ENCODE measurements at regions not wholly inside any gene's neighbourhood (a gene's known extent, or its start where the extent isn't known, plus 50 kb on each side); places are given as distances from the start of the nearest gene placed in this dataset.

DNA sequence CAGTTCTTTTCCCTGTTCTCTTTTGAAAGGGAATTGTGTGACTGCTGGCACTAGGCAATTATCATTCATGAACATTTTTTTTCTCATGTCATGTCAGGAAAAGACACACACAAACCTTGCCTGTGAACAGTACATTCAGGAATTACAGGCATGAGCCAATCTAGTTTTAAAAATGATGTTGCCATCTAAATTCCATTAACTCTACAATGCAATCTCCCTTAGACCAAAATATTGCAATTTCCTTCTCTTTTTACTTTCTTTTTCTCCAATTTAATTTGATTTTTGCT is 127.5 kb upstream of the STMND1 start:
- peaks cover 0 to 1% (median 0%) of the 10 kb centered on the region in 7 donors for H3K9me3 Mint-ChIP-seq
- peaks cover 0 to 11% (median 4%) of the 10 kb centered on the region in 4 donors for H3K4me1 Mint-ChIP-seq
- H3K36me3 Mint-ChIP-seq = no peaks in the 10 kb centered on the region
- no peak overlapping the region for H3K4me3 Mint-ChIP-seq
- ATAC-seq (ENCODE audit: low read depth in 2 of 2) (no peak), DNase-seq (no peak)
- H3K27me3 Mint-ChIP-seq = peaks cover 16% of the 10 kb centered on the region
- Histone ChIP-seq H3K27ac (ENCODE audit: insufficient read depth, low read length, poor library complexity, severe bottlenecking) (no peak overlapping the region), H3K36me3 (ENCODE audit: control insufficient read depth, insufficient read depth, low read length) (no peaks in the 10 kb centered on the region), H3K9me3 (ENCODE audit: control insufficient read depth in 2 of 2, low read length in 2 of 2) (no peaks in the 10 kb centered on the region), H3K4me1 (ENCODE audit: control insufficient read depth, insufficient read depth, low read length, poor library complexity, severe bottlenecking) (no peaks in the 10 kb centered on the region), H3K4me3 (ENCODE audit: low read depth, low read length) (no peak overlapping the region), H3K27me3 (ENCODE audit: control insufficient read depth, insufficient read depth, low read length) (peaks cover 3% of the 10 kb centered on the region)
- no peak overlapping the region for H3K27ac Mint-ChIP-seq

DNA sequence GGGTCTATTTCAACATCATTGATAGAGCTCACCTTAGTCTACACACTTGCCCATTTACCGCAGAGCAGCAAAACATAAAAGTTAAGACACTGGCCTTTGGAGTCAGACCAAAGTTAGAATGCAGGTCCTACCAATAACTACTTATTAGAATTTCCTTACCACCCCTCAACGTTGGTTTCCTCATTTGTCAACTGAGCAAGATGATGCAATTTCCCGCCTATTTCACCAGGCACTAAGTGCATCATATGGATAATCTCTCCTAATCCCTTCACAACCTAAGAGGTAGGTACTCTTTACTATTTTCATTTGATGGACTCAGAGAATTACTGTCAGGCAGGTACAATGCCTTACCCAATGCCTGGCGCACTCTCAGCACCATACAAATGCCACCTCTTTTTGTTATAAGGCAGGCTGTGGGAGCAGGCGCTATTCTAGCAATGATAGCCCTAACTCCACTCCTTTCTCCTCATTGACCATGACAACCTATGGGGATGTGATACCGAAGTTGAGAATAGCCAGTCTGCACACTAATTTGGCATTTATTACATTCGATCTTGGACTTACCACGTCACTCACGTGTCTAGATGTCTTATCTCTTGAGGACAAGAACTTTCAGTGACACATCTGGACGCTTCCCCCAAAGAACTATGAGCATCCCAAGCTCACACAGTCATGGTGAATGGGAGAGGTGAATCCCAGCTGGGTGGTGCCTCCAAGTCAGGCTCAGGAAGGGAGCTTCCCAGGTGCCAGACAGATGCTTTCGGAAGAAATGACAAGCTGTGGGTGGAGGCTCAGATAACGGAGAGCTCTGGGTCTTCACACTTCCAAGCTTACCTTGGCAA is 128.1 kb upstream of the STMND1 start:
- no peak overlapping the region for H3K4me3 ChIP-seq (ENCODE audit: low read depth, low read length)
- peak overlapping the region in 1 of 4 donors; percentile 39 for H3K4me3 Mint-ChIP-seq
- no peaks in the 10 kb centered on the region for H3K4me1 ChIP-seq (ENCODE audit: control insufficient read depth, insufficient read depth, low read length, poor library complexity, severe bottlenecking)
- ATAC-seq (ENCODE audit: low read depth in 2 of 2) = no peak
- H3K27ac Mint-ChIP-seq = no peak overlapping the region
- H3K27ac ChIP-seq (ENCODE audit: insufficient read depth, low read length, poor library complexity, severe bottlenecking) = no peak overlapping the region
- H3K9me3 Mint-ChIP-seq = peaks cover 0 to 1% (median 0%) of the 10 kb centered on the region in 7 donors
- H3K4me1 Mint-ChIP-seq = peaks cover 0 to 11% (median 4%) of the 10 kb centered on the region in 4 donors
- no peaks in the 10 kb centered on the region for H3K36me3 ChIP-seq (ENCODE audit: control insufficient read depth, insufficient read depth, low read length)
- no peaks in the 10 kb centered on the region for H3K9me3 ChIP-seq (ENCODE audit: control insufficient read depth in 2 of 2, low read length in 2 of 2)
- H3K36me3 Mint-ChIP-seq = no peaks in the 10 kb centered on the region
- no peak for DNase-seq
- H3K27me3 Mint-ChIP-seq = peaks cover 16% of the 10 kb centered on the region
- peaks cover 3% of the 10 kb centered on the region for H3K27me3 ChIP-seq (ENCODE audit: control insufficient read depth, insufficient read depth, low read length)

DNA sequence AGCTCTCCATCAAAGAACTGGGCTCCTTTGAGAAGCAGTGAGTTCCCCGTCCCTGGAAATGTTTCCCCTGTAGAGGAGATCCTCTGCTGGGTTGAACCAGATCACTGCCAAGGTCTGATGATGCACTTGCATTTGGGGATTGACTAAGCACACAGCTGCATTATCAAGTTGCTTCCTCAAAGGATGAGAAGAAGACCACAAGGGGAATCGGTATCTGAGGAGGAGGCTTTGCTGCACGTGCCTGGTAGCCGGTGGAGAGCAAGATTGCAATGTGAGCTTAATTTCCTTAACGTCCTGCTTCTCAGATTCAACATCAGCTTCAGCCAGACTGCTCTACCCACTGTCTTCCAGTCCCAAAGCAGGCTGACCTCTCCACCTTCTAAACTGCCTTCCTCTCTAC is 128.8 kb upstream of the STMND1 start:
- no peaks in the 10 kb centered on the region for H3K36me3 ChIP-seq (ENCODE audit: control insufficient read depth, insufficient read depth, low read length)
- Mint-ChIP-seq H3K4me1 (peaks cover 0 to 11% (median 4%) of the 10 kb centered on the region in 4 donors), H3K27ac (no peak overlapping the region), H3K4me3 (no peak overlapping the region), H3K27me3 (peaks cover 16% of the 10 kb centered on the region), H3K9me3 (peaks cover 0 to 1% (median 0%) of the 10 kb centered on the region in 7 donors), H3K36me3 (no peaks in the 10 kb centered on the region)
- ATAC-seq (ENCODE audit: low read depth in 2 of 2) (no peak), DNase-seq (no peak)
- no peak overlapping the region for H3K27ac ChIP-seq (ENCODE audit: insufficient read depth, low read length, poor library complexity, severe bottlenecking)
- H3K4me1 ChIP-seq (ENCODE audit: control insufficient read depth, insufficient read depth, low read length, poor library complexity, severe bottlenecking) = no peaks in the 10 kb centered on the region
- no peak overlapping the region for H3K4me3 ChIP-seq (ENCODE audit: low read depth, low read length)
- no peaks in the 10 kb centered on the region for H3K9me3 ChIP-seq (ENCODE audit: control insufficient read depth in 2 of 2, low read length in 2 of 2)
- H3K27me3 ChIP-seq (ENCODE audit: control insufficient read depth, insufficient read depth, low read length) = peaks cover 3% of the 10 kb centered on the region

DNA sequence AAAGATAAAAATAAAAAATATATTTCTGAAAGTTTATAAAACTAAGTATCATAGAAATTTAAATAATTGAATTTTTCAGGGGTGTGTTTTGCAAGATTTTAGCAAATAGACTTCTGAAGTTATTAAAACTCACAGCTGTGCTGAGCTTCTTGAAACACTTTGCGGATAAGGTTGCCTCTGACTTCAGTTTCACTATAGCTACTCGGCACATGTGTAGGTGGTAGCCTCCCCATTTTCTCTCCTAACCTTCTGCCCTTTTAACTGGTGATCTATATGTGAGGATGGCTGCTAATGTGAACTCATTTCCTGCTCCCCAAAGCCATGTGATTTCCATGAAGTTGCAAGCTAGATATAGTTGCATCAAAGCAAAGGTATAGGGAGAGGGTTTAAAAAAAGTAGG is 129.3 kb upstream of the STMND1 start:
- Histone ChIP-seq H3K9me3 (ENCODE audit: control insufficient read depth in 2 of 2, low read length in 2 of 2) (no peaks in the 10 kb centered on the region), H3K27me3 (ENCODE audit: control insufficient read depth, insufficient read depth, low read length) (peaks cover 3% of the 10 kb centered on the region), H3K4me1 (ENCODE audit: control insufficient read depth, insufficient read depth, low read length, poor library complexity, severe bottlenecking) (no peaks in the 10 kb centered on the region), H3K27ac (ENCODE audit: insufficient read depth, low read length, poor library complexity, severe bottlenecking) (no peak overlapping the region), H3K4me3 (ENCODE audit: low read depth, low read length) (no peak overlapping the region), H3K36me3 (ENCODE audit: control insufficient read depth, insufficient read depth, low read length) (no peaks in the 10 kb centered on the region)
- Mint-ChIP-seq H3K27me3 (peaks cover 16% of the 10 kb centered on the region), H3K36me3 (no peaks in the 10 kb centered on the region), H3K4me1 (peaks cover 0 to 11% (median 4%) of the 10 kb centered on the region in 4 donors), H3K27ac (no peak overlapping the region), H3K4me3 (no peak overlapping the region), H3K9me3 (peaks cover 0 to 1% (median 0%) of the 10 kb centered on the region in 7 donors)
- ATAC-seq (ENCODE audit: low read depth in 2 of 2) (no peak), DNase-seq (peak in 1 of 3 donors; percentile 38)

DNA sequence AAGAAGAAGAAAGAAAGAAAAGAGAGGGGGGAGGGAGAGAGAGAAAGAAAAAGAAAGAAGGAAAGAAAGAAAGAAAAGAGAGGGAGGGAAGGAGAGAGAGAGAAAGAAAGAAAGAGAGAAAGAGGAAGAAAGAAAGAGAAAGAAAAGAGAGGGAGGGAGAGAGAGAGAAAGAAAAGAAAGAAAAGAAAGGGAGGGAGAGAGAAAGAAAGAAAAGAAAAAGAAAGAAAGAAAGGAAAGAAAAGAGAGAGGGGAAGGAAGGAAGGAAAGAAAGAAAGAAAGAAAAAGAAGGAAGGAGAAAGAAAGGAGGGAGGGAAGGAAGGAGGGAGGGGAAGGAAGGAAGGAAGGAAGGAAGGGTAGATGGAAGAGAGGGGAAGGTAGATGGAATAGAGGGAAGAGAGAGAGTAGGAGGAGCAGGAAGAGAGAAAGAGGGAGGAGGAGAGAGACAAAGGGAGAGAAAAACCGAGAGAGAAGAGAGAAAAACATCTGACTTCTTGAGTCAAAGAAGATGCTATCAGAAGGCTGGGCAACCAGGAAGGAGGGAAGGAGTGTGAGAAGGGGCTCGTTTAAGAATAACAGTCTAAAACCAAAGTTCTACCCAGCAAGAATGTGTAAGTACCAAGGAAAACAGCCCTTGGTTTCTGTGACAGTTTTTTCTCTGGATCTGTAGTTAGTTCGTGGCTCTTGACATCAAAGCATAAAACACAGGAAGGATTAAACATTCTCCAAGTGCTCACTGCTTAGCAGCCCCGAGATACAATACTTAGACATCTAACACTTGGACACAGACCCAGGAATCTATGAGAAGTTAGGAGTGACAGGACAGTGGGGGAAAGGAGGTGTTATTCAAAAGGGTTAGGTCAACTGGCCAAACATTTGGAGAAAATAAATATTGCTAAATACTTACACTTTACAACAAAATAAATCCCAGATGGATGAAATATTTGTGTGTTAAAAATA is 131.9 kb upstream of the STMND1 start:
- peaks cover 0 to 1% (median 0%) of the 10 kb centered on the region in 7 donors for H3K9me3 Mint-ChIP-seq
- H3K36me3 ChIP-seq (ENCODE audit: control insufficient read depth, insufficient read depth, low read length) = no peaks in the 10 kb centered on the region
- no peak overlapping the region for H3K4me3 ChIP-seq (ENCODE audit: low read depth, low read length)
- peaks cover 0 to 14% (median 5%) of the 10 kb centered on the region in 4 donors for H3K4me1 Mint-ChIP-seq
- no peak overlapping the region for H3K27ac Mint-ChIP-seq
- H3K27me3 Mint-ChIP-seq = peaks cover 25% of the 10 kb centered on the region
- DNase-seq (no peak), ATAC-seq (ENCODE audit: low read depth in 2 of 2) (no peak)
- no peak overlapping the region for H3K4me3 Mint-ChIP-seq
- no peaks in the 10 kb centered on the region for H3K36me3 Mint-ChIP-seq
- H3K9me3 ChIP-seq (ENCODE audit: control insufficient read depth in 2 of 2, low read length in 2 of 2) = no peaks in the 10 kb centered on the region
- peaks cover 5% of the 10 kb centered on the region for H3K27me3 ChIP-seq (ENCODE audit: control insufficient read depth, insufficient read depth, low read length)
- no peaks in the 10 kb centered on the region for H3K4me1 ChIP-seq (ENCODE audit: control insufficient read depth, insufficient read depth, low read length, poor library complexity, severe bottlenecking)
- H3K27ac ChIP-seq (ENCODE audit: insufficient read depth, low read length, poor library complexity, severe bottlenecking) = no peak overlapping the region

DNA sequence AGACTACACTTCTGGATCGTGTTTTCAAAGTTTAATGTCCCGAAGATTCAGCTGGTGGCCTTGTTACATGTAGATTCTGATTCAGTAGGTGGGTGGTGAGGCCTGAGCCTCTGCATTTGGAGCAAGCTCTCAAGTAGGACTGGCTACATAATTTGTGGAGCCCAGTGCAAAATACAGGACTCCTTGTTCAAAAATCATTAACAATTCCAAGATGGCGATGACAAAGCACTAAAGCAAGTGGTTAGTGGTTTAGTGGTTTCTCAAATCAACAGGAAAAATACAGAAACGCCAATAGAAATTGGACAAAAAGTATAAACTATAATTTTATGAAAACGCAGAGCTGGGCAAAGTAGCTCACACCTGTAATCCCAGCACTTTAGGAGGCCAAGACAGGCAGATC is 133.7 kb upstream of the STMND1 start:
- Histone ChIP-seq H3K9me3 (ENCODE audit: control insufficient read depth in 2 of 2, low read length in 2 of 2) (no peaks in the 10 kb centered on the region), H3K27me3 (ENCODE audit: control insufficient read depth, insufficient read depth, low read length) (peaks cover 5% of the 10 kb centered on the region), H3K36me3 (ENCODE audit: control insufficient read depth, insufficient read depth, low read length) (no peaks in the 10 kb centered on the region), H3K4me3 (ENCODE audit: low read depth, low read length) (no peak overlapping the region), H3K27ac (ENCODE audit: insufficient read depth, low read length, poor library complexity, severe bottlenecking) (no peak overlapping the region), H3K4me1 (ENCODE audit: control insufficient read depth, insufficient read depth, low read length, poor library complexity, severe bottlenecking) (no peaks in the 10 kb centered on the region)
- Mint-ChIP-seq H3K4me1 (peaks cover 0 to 13% (median 7%) of the 10 kb centered on the region in 4 donors), H3K9me3 (peaks cover 0 to 1% (median 0%) of the 10 kb centered on the region in 7 donors), H3K36me3 (no peaks in the 10 kb centered on the region), H3K4me3 (no peak overlapping the region), H3K27ac (no peak overlapping the region), H3K27me3 (peaks cover 21% of the 10 kb centered on the region)
- ATAC-seq (ENCODE audit: low read depth in 2 of 2) = no peak
- no peak for DNase-seq

DNA sequence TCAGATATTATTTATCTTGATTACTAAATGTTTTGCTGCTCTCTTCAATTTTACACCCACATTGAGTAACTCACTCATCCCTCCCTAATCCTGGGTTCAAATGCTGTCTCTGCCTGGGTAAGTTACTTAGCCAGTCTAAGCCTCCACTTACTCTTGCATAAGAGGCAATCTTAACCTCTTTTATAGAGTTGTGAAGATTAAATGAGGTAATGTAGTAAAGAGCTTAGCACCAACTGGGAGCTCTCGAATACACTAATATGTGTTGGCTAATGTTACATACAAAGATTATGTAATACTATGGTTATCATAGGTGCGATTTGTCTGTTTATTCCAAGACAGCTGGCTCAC is 134.4 kb upstream of the STMND1 start:
- Histone ChIP-seq H3K4me1 (ENCODE audit: control insufficient read depth, insufficient read depth, low read length, poor library complexity, severe bottlenecking) (no peaks in the 10 kb centered on the region), H3K9me3 (ENCODE audit: control insufficient read depth in 2 of 2, low read length in 2 of 2) (no peaks in the 10 kb centered on the region), H3K4me3 (ENCODE audit: low read depth, low read length) (no peak overlapping the region), H3K27ac (ENCODE audit: insufficient read depth, low read length, poor library complexity, severe bottlenecking) (no peak overlapping the region), H3K27me3 (ENCODE audit: control insufficient read depth, insufficient read depth, low read length) (peaks cover 5% of the 10 kb centered on the region), H3K36me3 (ENCODE audit: control insufficient read depth, insufficient read depth, low read length) (no peaks in the 10 kb centered on the region)
- Mint-ChIP-seq H3K4me3 (no peak overlapping the region), H3K27me3 (peaks cover 26% of the 10 kb centered on the region), H3K4me1 (peaks cover 0 to 8% (median 6%) of the 10 kb centered on the region in 4 donors), H3K36me3 (no peaks in the 10 kb centered on the region), H3K9me3 (peaks cover 0 to 1% (median 0%) of the 10 kb centered on the region in 7 donors), H3K27ac (no peak overlapping the region)
- ATAC-seq (ENCODE audit: low read depth in 2 of 2) = no peak
- DNase-seq = no peak
